Endothelial cell of umbilical vein (primary cell): ENCODE measurements at regions not wholly inside any gene's neighbourhood (a gene's known extent, or its start where the extent isn't known, plus 50 kb on each side); places are given as distances from the start of the nearest gene placed in this dataset.
A peak's percentile ranks its signal among the peaks of the same experiment; 100 is the strongest.

Source experiments
- BruUV-seq: library from RNA; stranded (reverse); fragments of 400-500 nt; replicated peaks from 2 replicates; lab custom pipeline; 2021; lab: Mats Ljungman, UMichigan
- CTCF ChIA-PET: fragments of 300-600, 350-600 bp; sonication (Branson Sonifier 250); formaldehyde crosslinking; loops from one replicate; lab custom pipeline; 2021; ENCODE audit warnings: antibody characterized with exemption, inconsistent platforms; lab: Charles Lee
- POLR2A ChIA-PET: fragments of 300-600, 350-600 bp; sonication (Branson Sonifier 250); formaldehyde crosslinking; loops from one replicate; lab custom pipeline; 2021; ENCODE audit warnings: antibody characterized with exemption, inconsistent platforms; lab: Charles Lee
- DNase-seq: peaks from one replicate; pipeline ENCODE4 v3.0.0-alpha.2; 2011; ENCODE audit warnings: low read depth, low spot score
- FAIRE-seq: peaks from 2 replicates; lab custom pipeline; 2011; peaks lifted over from hg19 to GRCh38; lab: Jason Lieb, UNC
- H2AFZ ChIP-seq: 2 replicates; pipeline ENCODE4 v1.6.0; 2012; ENCODE audit warnings: low read depth, low read length, control low read depth, inconsistent platforms
- H3K27ac ChIP-seq: 2 replicates; pipeline ENCODE4 v1.5.1; 2011; ENCODE audit warnings: low read depth, mild to moderate bottlenecking, control low read depth, low read length, moderate library complexity; ENCODE audit not compliant: insufficient read depth
- H3K27me3 ChIP-seq, 2 experiments: 2 replicates each; pipeline versions ENCODE4 v1.6.0 to v1.6.1; 2011; ENCODE audit warnings: low read length in 2 of 2, mixed read lengths in 1 of 2; ENCODE audit not compliant: control insufficient read depth in 2 of 2, insufficient read depth in 2 of 2
- H3K36me3 ChIP-seq, 2 experiments: 2 replicates in 1 of 2; 3 replicates in 1 of 2; pipeline ENCODE4 v1.5.1; 2011; ENCODE audit warnings: low read length in 2 of 2, mild to moderate bottlenecking in 1 of 2, moderate library complexity in 1 of 2; ENCODE audit not compliant: control insufficient read depth in 2 of 2, insufficient read depth in 2 of 2; ENCODE audit errors: extremely low read depth in 1 of 2
- H3K4me1 ChIP-seq: 3 replicates; pipeline ENCODE4 v1.5.1; 2011; ENCODE audit warnings: mild to moderate bottlenecking, low read length; ENCODE audit not compliant: control insufficient read depth, insufficient read depth; ENCODE audit errors: extremely low read depth
- H3K4me2 ChIP-seq: 2 replicates; pipeline ENCODE4 v1.6.1; 2011; ENCODE audit warnings: low read length, control low read depth, mixed read lengths; ENCODE audit not compliant: insufficient read depth
- H3K4me3 ChIP-seq, 3 experiments: fragments of 200-600 bp in 1 of 3; sonication (generic), shearing (Covaris generic) in 1 of 3; replicated peaks in 1 of 3; 2 replicates each; pipeline ENCODE4 v1.5.1; 2011 to 2016; ENCODE audit warnings: control low read depth in 3 of 3, low read length in 3 of 3, mild to moderate bottlenecking in 2 of 3, inconsistent platforms in 1 of 3, low read depth in 1 of 3, moderate library complexity in 1 of 3; ENCODE audit not compliant: insufficient read depth in 1 of 3
- H3K79me2 ChIP-seq: 2 replicates; pipeline ENCODE4 v1.6.0; 2012; ENCODE audit warnings: low read length, inconsistent platforms; ENCODE audit not compliant: control insufficient read depth, insufficient read depth
- H3K9ac ChIP-seq: replicated peaks from 2 replicates; pipeline ENCODE3; 2011; ENCODE audit warnings: low read length, control low read depth; ENCODE audit not compliant: insufficient read depth; ENCODE audit errors: extremely low read depth
- H3K9me1 ChIP-seq: replicated peaks from 3 replicates; pipeline ENCODE4 v1.6.0; 2011; ENCODE audit warnings: mild to moderate bottlenecking, low read length; ENCODE audit not compliant: control insufficient read depth, insufficient read depth; ENCODE audit errors: extremely low read depth
- H3K9me3 ChIP-seq: replicated peaks from 2 replicates; pipeline ENCODE4 v1.5.1; 2012; ENCODE audit warnings: low read length, inconsistent platforms; ENCODE audit not compliant: control insufficient read depth, insufficient read depth
- H4K20me1 ChIP-seq: replicated peaks from 2 replicates; pipeline ENCODE3; 2011; ENCODE audit warnings: mild to moderate bottlenecking, low read length; ENCODE audit not compliant: control insufficient read depth, insufficient read depth; ENCODE audit errors: extremely low read depth
- EZH2 ChIP-seq: IDR thresholded peaks from 2 replicates; pipeline ENCODE4 v1.6.1; 2012; ENCODE audit warnings: borderline replicate concordance, low read depth, mild to moderate bottlenecking, moderate library complexity, low read length, inconsistent platforms; ENCODE audit not compliant: severe bottlenecking
- FOS ChIP-seq: IDR thresholded peaks from 2 replicates; pipeline ENCODE4 v1.6.1; 2011; ENCODE audit warnings: mild to moderate bottlenecking, low read length, moderate library complexity, borderline replicate concordance; ENCODE audit not compliant: insufficient read depth
- GATA2 ChIP-seq: IDR thresholded peaks from 2 replicates; pipeline ENCODE4 v1.7.0; 2011; ENCODE audit warnings: low read depth, mild to moderate bottlenecking, moderate library complexity, mixed read lengths, low read length; ENCODE audit not compliant: insufficient read length, insufficient read depth
- JUN ChIP-seq: IDR thresholded peaks from 2 replicates; pipeline ENCODE4 v1.6.1; 2011; ENCODE audit warnings: borderline replicate concordance, low read depth; ENCODE audit not compliant: insufficient read length, insufficient read depth
- MYC ChIP-seq: IDR thresholded peaks from one replicate; pipeline ENCODE4 v1.6.1; 2011; ENCODE audit warnings: mild to moderate bottlenecking, low read depth, low read length
- POLR2A ChIP-seq: IDR thresholded peaks from 2 replicates; pipeline ENCODE4 v1.6.1; 2012; ENCODE audit warnings: low read depth, mild to moderate bottlenecking, control low read depth, low read length
- POLR2AphosphoS5 ChIP-seq: IDR thresholded peaks from 2 replicates; pipeline ENCODE4 v1.6.1; 2012; ENCODE audit warnings: low read depth, mild to moderate bottlenecking, control low read depth, low read length, moderate library complexity; ENCODE audit not compliant: insufficient read depth
- dilution Hi-C: fragments of 300-500 bp; cut with MboI; formaldehyde crosslinking; loops from one replicate; pipeline ENCODE4 v1.15.0; 2019; ENCODE audit warnings: low sequenced_read_pairs; ENCODE audit not compliant: extremely low pct_ligation_motif_present
- intact Hi-C: fragments of 100-400 bp; cut with micrococcal nuclease; formaldehyde crosslinking; loops from one replicate; pipeline ENCODE4 v1.10.0; 2022

GRCh38 chr1:93743465-93743864, 61.8 kb upstream of the BCAR3 start:
- POLR2A ChIA-PET, result no interaction called here
- Histone ChIP-seq H3K79me2 (no peaks in the 10 kb centered on the region), H4K20me1 (no peaks in the 10 kb centered on the region), H3K9ac (no peak overlapping the region), H2AFZ (no peak overlapping the region), H3K27ac (no peak overlapping the region), H3K4me3 (no peak overlapping the region), H3K4me2 (no peak overlapping the region), H3K36me3 (no peaks in the 10 kb centered on the region), H3K27me3 (no peaks in the 10 kb centered on the region), H3K9me3 (no peaks in the 10 kb centered on the region), H3K9me1 (no peaks in the 10 kb centered on the region), H3K4me1 (no peaks in the 10 kb centered on the region)
- intact Hi-C loops (no loop called here), dilution Hi-C loops (no loop called here)
- FAIRE-seq (no peak), DNase-seq (no peak)
- TF ChIP-seq EZH2 (no peak), FOS (no peak), POLR2AphosphoS5 (no peak), GATA2 (no peak), JUN (no peak), MYC (no peak)
- CTCF ChIA-PET, result interaction anchor here (0.9 kb wide), 1 partner anchor 101 kb away, joined by 3 read pairs; no protein-coding TSS in a partner anchor
- no TSS peak for BruUV-seq

DNA sequence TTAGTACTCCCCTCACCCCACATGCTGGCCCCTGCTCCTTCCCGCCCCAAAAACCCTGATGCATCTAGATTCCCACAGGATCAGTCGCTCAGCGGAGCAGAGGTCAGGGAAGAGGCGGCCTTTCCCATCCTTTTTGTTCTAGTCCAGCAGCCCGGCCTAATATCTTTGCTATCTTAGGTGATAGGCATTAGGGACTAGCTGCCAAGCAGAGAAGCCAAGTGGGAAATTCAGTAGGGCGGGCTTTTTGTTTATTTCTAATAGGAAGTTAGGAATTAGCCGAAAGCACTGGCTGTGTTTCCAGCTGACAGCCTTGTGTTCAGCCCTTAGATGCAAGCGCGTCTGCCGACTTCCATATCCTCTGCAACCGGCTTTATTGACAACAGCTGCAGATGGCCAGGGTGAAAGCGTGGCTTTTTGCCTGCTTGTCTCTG, 59.0 kb upstream of the BCAR3 start:
- Histone ChIP-seq H3K36me3 (no peaks in the 10 kb centered on the region), H3K27me3 (no peaks in the 10 kb centered on the region), H3K4me2 (no peak overlapping the region), H3K27ac (no peak overlapping the region), H3K9me1 (no peaks in the 10 kb centered on the region), H4K20me1 (no peaks in the 10 kb centered on the region), H3K4me1 (no peaks in the 10 kb centered on the region), H3K9ac (no peak overlapping the region), H3K79me2 (no peaks in the 10 kb centered on the region), H3K9me3 (no peaks in the 10 kb centered on the region), H2AFZ (peak overlapping the region; percentile 34), H3K4me3 (no peak overlapping the region)
- CTCF ChIA-PET, result interaction anchor here (1.3 to 2.3 kb wide), 3 partner anchors 54 to 111 kb away, joined by 3 to 7 read pairs (median 3); no protein-coding TSS in a partner anchor
- intact Hi-C loops (no loop called here), dilution Hi-C loops (no loop called here)
- POLR2A ChIA-PET, result no interaction called here
- TF ChIP-seq POLR2A (no peak), POLR2AphosphoS5 (no peak), EZH2 (no peak), JUN (no peak)
- FAIRE-seq, result no peak
- peak; percentile 12 for DNase-seq
- no TSS peak for BruUV-seq
